ENCODE measurements at regions not wholly inside any gene's neighbourhood (a gene's known extent, or its start where the extent isn't known, plus 50 kb on each side); places are given as distances from the start of the nearest gene placed in this dataset.

DNA sequence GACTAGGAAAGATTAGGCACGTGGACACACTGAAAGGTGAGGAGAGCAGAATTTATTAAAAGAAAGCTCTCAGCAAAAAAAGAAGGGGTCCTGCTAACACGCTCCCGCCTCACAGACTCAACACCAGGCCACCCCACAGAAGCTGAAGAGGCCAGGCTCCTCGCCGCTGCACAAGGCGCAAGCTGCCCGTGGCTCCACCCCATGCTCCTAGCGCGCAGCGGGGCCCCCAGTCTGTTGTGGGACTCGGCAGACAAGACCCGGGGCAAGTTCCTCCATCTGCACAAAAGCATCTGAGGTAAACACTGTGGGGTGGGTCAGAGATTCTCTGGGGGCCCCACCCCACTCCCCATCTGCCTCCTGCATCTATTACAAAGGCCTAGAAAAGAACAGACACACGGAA lies 1462.4 kb downstream of the EFNB2 start:
- no peak for DNase-seq

DNA sequence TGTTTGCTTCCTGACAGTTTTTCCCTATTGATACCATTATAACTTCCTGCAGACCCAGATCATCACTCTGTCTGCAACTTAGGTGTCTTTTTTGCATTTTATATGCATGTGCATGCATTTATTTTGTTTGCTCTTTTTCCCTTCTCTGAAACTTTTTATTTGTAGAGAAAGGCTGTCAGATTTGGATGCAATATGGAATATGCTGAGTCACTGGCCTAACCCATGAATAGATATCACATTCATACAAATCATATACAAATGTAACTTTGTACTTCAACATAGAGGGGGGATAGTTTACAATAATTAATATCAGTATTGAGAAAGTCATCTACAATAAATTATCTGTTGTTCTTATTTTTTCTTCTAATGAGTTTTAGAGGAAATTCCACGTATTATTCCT lies 1465.0 kb downstream of the EFNB2 start:
- DNase-seq = no peak

DNA sequence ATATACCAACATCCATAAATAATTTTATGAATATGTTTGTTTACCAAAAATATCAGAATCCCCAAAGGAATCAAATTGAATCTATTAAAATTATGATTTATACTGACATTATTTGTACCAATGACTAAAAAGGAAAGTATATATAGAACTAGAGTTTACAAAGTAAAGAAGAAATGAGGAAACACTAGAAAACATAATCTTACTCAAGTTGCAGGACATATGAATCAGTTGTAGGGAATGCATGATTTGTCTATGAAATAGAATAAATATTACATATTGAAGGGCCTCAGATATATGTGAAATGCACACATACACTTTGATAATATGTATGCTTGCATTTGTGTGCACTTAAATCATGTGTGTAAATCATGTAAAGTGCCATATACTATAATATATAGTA lies 1466.4 kb downstream of the EFNB2 start:
- DNase-seq = no peak

- no peak for DNase-seq
Measured at GRCh38 chr13:105063676-105064075, 1471.8 kb downstream of the EFNB2 start.

DNA sequence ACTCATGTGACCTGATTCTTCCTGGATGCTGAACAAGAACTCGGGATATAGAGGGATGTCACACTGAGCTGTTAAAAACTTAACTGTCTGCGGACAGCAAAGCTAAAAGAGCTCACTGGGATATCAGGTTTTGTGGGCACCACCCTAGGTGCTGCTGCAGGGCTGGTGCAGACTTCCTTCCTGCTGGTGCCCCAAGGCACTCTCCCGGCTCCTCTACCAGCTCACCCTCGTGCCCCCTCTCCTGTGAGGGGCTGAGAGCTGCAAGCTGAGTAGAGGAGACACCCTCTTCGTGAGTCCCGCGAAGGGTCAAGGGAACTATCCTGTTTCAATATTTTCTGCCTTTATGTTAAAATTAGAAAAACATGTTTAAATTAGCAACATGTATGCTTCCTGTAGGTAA lies 1475.7 kb downstream of the EFNB2 start:
- no peak for DNase-seq

DNA sequence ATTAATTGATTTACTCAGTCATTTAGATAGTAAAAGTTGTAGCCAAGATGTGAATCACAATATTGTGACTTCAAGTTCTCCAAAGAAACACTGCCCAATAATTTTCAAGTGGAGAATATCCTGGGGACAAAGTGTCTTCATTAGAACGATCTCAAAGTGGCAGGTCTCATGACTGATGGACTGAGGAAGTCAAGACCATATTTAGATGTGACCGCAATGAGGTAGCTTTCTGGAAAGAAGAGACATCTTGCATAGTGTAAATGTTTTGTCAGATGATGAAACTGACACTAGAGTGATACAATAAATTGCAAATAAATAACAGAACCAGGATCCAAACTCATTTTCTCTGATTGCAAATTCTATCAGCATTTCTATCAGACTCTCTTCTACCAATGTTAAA lies 1476.9 kb downstream of the EFNB2 start:
- no peak for DNase-seq

GRCh38 chr13:105052711-105053110 lies 1482.8 kb downstream of the EFNB2 start:
- DNase-seq = no peak

- DNase-seq = no peak
Measured at GRCh38 chr13:105050686-105051085, 1484.8 kb downstream of the EFNB2 start.

GRCh38 chr13:105048677-105049076 lies 1486.8 kb downstream of the EFNB2 start:
- DNase-seq = no peak

DNA sequence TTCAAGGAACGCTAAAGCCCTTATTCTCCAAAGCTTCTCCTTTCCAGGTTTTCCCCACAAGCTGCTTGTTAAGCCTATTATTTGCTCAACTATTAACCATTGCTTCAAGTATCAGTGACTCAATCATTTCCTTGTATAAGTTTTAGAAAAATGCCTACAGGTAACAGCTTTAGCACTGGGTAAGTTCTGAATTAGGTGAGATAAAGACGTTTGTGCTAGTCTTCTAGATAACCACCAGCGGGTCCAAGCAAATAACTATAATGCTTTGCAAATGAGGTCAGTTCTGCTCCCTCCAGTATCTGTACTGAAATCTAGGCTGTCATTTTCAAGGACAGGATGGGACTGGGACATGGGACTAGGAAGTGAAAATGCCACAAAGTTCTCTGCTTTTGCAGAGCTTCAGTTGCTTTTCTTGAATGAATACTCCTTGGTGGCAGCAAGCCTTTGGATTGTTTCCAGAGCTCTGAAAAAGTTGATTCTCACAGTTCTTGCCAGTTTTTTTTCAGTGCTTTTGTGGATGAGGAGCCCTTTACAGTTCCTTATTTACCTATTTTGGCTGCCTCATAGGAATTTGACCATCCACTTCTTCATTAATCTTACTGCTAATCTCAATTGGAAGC lies 1487.7 kb downstream of the EFNB2 start:
- DNase-seq = no peak

DNA sequence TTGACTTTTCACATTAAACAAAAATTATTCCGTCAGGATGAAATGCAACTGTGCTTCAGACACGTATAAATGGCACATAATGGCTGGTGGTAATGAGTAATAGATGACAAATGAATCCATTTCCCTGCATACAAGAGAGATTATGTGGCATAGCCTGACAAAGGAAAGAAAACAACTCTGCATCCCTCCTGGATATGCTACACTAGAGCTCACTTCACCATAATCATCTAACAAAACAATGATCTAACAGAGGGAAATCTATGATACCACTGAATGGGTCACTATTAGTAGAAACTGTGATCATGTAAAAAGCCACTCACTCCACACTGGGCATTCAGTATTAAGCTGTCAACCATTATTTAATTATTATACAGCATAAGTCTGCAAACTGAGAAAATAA lies 1498.4 kb downstream of the EFNB2 start:
- no peak for DNase-seq

GRCh38 chr13:105035092-105035491 lies 1500.4 kb downstream of the EFNB2 start:
- DNase-seq = no peak

DNA sequence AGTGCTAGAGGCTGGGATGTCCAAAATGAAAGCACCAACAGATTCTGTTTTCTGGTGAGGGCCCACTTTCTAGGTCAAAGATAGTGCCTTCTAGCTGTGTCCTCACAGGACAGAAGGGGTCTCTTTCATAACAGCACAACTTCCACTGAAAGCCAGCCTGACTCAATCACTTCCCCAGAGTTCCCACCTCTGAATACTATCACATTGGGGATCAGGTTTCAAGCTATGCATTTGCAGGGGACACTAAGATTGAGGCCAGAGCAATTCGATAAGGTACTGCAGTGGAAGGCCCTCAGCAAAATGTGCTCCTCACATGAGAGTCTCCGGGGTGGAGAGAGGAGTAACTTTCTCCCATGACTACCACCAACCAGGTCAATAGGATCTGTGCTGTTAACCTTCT lies 1501.5 kb downstream of the EFNB2 start:
- DNase-seq = no peak

DNA sequence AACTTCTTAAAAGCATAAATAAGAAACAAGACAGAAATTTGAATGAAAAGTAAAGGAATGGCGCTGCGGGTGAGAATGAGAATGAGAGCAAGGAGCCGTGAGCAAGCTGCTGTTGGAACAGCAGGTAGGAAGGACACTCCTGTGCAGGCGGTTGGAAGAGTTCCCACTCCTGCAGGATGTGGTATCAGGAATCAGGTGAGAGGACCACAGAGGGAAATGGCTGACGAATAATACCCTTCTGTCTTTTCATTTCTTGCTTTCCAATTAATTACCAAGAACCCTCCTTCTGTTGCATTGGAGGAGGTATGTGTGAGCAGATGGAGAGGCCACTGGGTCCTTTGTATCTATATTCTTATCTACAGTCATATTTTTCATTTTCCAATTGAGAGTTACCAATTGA lies 1504.2 kb downstream of the EFNB2 start:
- DNase-seq = no peak

- DNase-seq = no peak
Measured at GRCh38 chr13:105030851-105031250, 1504.6 kb downstream of the EFNB2 start.

- no peak for DNase-seq
Measured at GRCh38 chr13:105019073-105019472, 1516.4 kb downstream of the EFNB2 start.

GRCh38 chr13:105016266-105016665 lies 1519.2 kb downstream of the EFNB2 start:
- no peak for DNase-seq

DNA sequence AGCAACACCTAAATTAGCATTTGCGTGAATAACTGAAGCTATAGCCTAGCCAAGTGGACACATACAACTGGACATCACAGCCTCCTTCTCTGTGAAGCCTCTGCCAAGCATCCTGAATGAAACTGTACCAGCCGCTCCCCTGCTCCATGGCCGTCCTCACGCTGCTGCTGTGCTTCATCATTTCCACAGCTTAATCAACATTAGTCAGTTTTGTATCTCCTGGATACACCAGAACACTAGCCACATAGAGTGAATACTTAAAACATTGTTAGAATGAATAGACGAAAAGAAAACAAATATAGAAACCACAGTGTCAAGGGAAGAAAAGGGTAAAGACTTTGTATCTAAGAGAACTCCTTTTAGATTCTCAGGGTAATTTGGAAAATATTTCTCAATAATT lies 1526.9 kb downstream of the EFNB2 start:
- no peak for DNase-seq

- no peak for DNase-seq
Measured at GRCh38 chr13:105007166-105007808, 1528.2 kb downstream of the EFNB2 start.

GRCh38 chr13:104996022-104996421 lies 1539.4 kb downstream of the EFNB2 start:
- peak; percentile 76 for DNase-seq

GRCh38 chr13:104993708-104994107 lies 1541.8 kb downstream of the EFNB2 start:
- no peak for DNase-seq

GRCh38 chr13:104987621-104988020 lies 1547.8 kb downstream of the EFNB2 start:
- DNase-seq = no peak

- peak; percentile 75 for DNase-seq
Measured at GRCh38 chr13:104984296-104984818, 1551.1 kb downstream of the EFNB2 start.

- no peak for DNase-seq
Measured at GRCh38 chr13:104983601-104984000, 1551.9 kb downstream of the EFNB2 start.

DNA sequence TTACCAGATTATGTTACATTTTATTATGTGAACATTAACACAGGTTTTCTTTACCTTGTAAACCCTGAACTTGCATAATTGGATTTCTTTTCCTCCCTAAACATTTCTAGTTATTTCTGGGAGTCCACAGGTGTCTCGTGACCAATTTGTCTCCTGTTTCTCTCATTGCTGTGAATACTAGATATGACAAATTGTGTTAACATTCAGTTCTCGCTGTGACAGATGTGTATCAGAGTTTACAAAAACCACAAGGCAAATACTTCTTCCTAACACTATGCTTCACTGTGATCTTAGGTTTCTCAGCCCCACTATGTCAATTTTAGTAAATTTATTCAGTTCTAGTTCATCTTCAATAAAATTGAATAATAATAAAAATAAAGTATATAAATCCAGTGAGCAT lies 1554.9 kb downstream of the EFNB2 start:
- no peak for DNase-seq
